ENCODE measurements at regions not wholly inside any gene's neighbourhood (a gene's known extent, or its start where the extent isn't known, plus 50 kb on each side); places are given as distances from the start of the nearest gene placed in this dataset.
A peak's percentile ranks its signal among the peaks of the same experiment; 100 is the strongest.
"Not testable (repeated sequence)": the region's sequence is repeated elsewhere in the genome, so short reads cannot be mapped to it uniquely, and the experiment has no call there.

- not testable (repeated sequence) for DNase-seq
Measured at GRCh38 chr1:222470252-222470805, 77.6 kb downstream of the HHIPL2 start.

GRCh38 chr1:222466150-222466865 lies 81.6 kb downstream of the HHIPL2 start:
- no peak for DNase-seq

GRCh38 chr1:222465211-222466041 lies 82.5 kb downstream of the HHIPL2 start:
- peak; percentile 13 to 91 (median 80) for DNase-seq

- DNase-seq = peak in 44 of 56 donors; percentile 5 to 71 (median 38)
Measured at GRCh38 chr1:222464841-222465210, 83.1 kb downstream of the HHIPL2 start.

GRCh38 chr1:222463059-222463730 lies 84.7 kb downstream of the HHIPL2 start:
- no peak for DNase-seq

GRCh38 chr1:222462601-222463000 lies 85.3 kb downstream of the HHIPL2 start:
- no peak for DNase-seq

GRCh38 chr1:222461941-222462340 lies 86.0 kb downstream of the HHIPL2 start:
- DNase-seq = no peak

GRCh38 chr1:222459652-222460051 lies 88.3 kb downstream of the HHIPL2 start:
- DNase-seq = no peak

- no peak for DNase-seq
Measured at GRCh38 chr1:222457513-222457912, 90.4 kb downstream of the HHIPL2 start.

GRCh38 chr1:222457084-222457483 lies 90.8 kb downstream of the HHIPL2 start:
- no peak for DNase-seq

- peak in 55 of 56 donors; percentile 11 to 93 (median 72) for DNase-seq
Measured at GRCh38 chr1:222455188-222455879, 92.6 kb downstream of the HHIPL2 start.

- peak in 22 of 56 donors; percentile 15 to 59 (median 37) for DNase-seq
Measured at GRCh38 chr1:222454782-222455181, 93.1 kb downstream of the HHIPL2 start.

- DNase-seq = no peak
Measured at GRCh38 chr1:222454186-222454585, 93.7 kb downstream of the HHIPL2 start.

GRCh38 chr1:222452031-222452430 lies 95.9 kb downstream of the HHIPL2 start:
- DNase-seq = no peak

GRCh38 chr1:222443566-222443965 lies 104.3 kb downstream of the HHIPL2 start:
- no peak for DNase-seq

- DNase-seq = no peak
Measured at GRCh38 chr1:222441066-222441465, 106.8 kb downstream of the HHIPL2 start.

GRCh38 chr1:222424826-222425225 lies 123.1 kb downstream of the HHIPL2 start:
- no peak for DNase-seq

GRCh38 chr1:222421380-222421779 lies 126.5 kb downstream of the HHIPL2 start:
- no peak for DNase-seq

GRCh38 chr1:222420633-222421032 lies 127.3 kb downstream of the HHIPL2 start:
- DNase-seq = no peak

GRCh38 chr1:222418654-222419053 lies 129.2 kb downstream of the HHIPL2 start:
- DNase-seq = no peak

- DNase-seq = no peak
Measured at GRCh38 chr1:222417264-222417663, 130.6 kb downstream of the HHIPL2 start.

All from nucleus accumbens (tissue), 56 donors.